Natural killer cell (primary cell): ENCODE measurements at regions not wholly inside any gene's neighbourhood (a gene's known extent, or its start where the extent isn't known, plus 50 kb on each side); places are given as distances from the start of the nearest gene placed in this dataset.

Source experiments
- ATAC-seq, 3 donors: fragments of 150-1000 bp in 2 of 3; fragments of 200-7000 bp in 1 of 3; cut with Tn5 transposase; 1 replicate in 1 of 3; 2 replicates in 2 of 3; pipeline ENCODE4 v1.10.0; 2021; ENCODE audit warnings: mild to moderate bottlenecking in 2 of 3, moderate library complexity in 2 of 3
- DNase-seq, 2 donors: peaks; one replicate each; pipeline versions ENCODE4 v3.0.0 to v3.0.0-alpha.2; 2013 to 2021; ENCODE audit warnings: mixed read lengths in 1 of 2
- H3K27ac ChIP-seq: one replicate; pipeline ENCODE4 v1.5.1; 2013; ENCODE audit warnings: mild to moderate bottlenecking, low read length
- H3K27me3 ChIP-seq: one replicate; pipeline ENCODE4 v1.6.1; 2013; ENCODE audit warnings: low read length; ENCODE audit not compliant: control insufficient read depth, insufficient read depth
- H3K36me3 ChIP-seq: one replicate; pipeline ENCODE4 v1.6.1; 2013; ENCODE audit warnings: low read length; ENCODE audit not compliant: control insufficient read depth, insufficient read depth
- H3K4me1 ChIP-seq: one replicate; pipeline ENCODE4 v1.6.1; 2013; ENCODE audit warnings: low read length; ENCODE audit not compliant: control insufficient read depth, insufficient read depth
- H3K4me3 ChIP-seq: one replicate; pipeline ENCODE4 v1.5.1; 2013; ENCODE audit warnings: low read length
- H3K9me3 ChIP-seq: one replicate; pipeline ENCODE4 v1.6.1; 2013; ENCODE audit warnings: low read length; ENCODE audit not compliant: control insufficient read depth, insufficient read depth
- H3K27ac Mint-ChIP-seq, 2 donors: one replicate each; pipeline ENCODE4 v1.8.0; 2022; ENCODE audit warnings: mild to moderate bottlenecking in 2 of 2, mixed read lengths in 2 of 2, moderate library complexity in 1 of 2
- H3K27me3 Mint-ChIP-seq, 2 donors: one replicate each; pipeline ENCODE4 v1.8.0; 2022; ENCODE audit warnings: low read depth in 2 of 2, mixed read lengths in 2 of 2
- H3K36me3 Mint-ChIP-seq: one replicate; pipeline ENCODE4 v1.8.0; 2022; ENCODE audit warnings: mixed read lengths
- H3K4me1 Mint-ChIP-seq, 2 donors: one replicate each; pipeline ENCODE4 v1.8.0; 2022; ENCODE audit warnings: mixed read lengths in 2 of 2
- H3K4me3 Mint-ChIP-seq: one replicate; pipeline ENCODE4 v1.8.0; 2022; ENCODE audit warnings: mild to moderate bottlenecking, moderate library complexity, mixed read lengths
- H3K9me3 Mint-ChIP-seq, 2 donors: one replicate each; pipeline ENCODE4 v1.8.0; 2022; ENCODE audit warnings: mixed read lengths in 2 of 2
- CTCF ChIP-seq: fragments of 200-600 bp; IDR thresholded peaks from one replicate; pipeline ENCODE4 v1.8.0; 2022; ENCODE audit warnings: antibody characterized with exemption
- WGBS: methylation state at CpG from one replicate; pipeline ENCODE4 v1.1.7; 2013; ENCODE audit warnings: missing lambda C conversion rate; ENCODE audit not compliant: insufficient coverage; 5-methylcytosine and 5-hydroxymethylcytosine counted together
- intact Hi-C: fragments of 100-400 bp; cut with micrococcal nuclease; formaldehyde crosslinking; loops from one replicate; pipeline ENCODE4 v1.14.2; 2022

GRCh38 chr1:199970125-199970524, 57.4 kb upstream of the NR5A2 start:
- 91% methylated on average over 1 of the region's 1 CpG for WGBS
- H3K27me3 ChIP-seq, result no peaks in the 10 kb centered on the region
- H3K4me1 Mint-ChIP-seq, result no peaks in the 10 kb centered on the region
- ATAC-seq (no peak), DNase-seq (no peak)
- no peaks in the 10 kb centered on the region for H3K36me3 ChIP-seq
- no peak overlapping the region for H3K4me3 ChIP-seq
- no peaks in the 10 kb centered on the region for H3K9me3 ChIP-seq
- intact Hi-C loops, result no loop called here
- no peaks in the 10 kb centered on the region for H3K9me3 Mint-ChIP-seq
- H3K27me3 Mint-ChIP-seq, result peaks cover 0 to 9% of the 10 kb centered on the region in 2 donors
- H3K4me1 ChIP-seq, result no peaks in the 10 kb centered on the region
- no peak overlapping the region for H3K27ac Mint-ChIP-seq
- no peak overlapping the region for H3K27ac ChIP-seq
- TF ChIP-seq CTCF, result no peak
- H3K4me3 Mint-ChIP-seq, result no peak overlapping the region
- H3K36me3 Mint-ChIP-seq, result no peaks in the 10 kb centered on the region

DNA sequence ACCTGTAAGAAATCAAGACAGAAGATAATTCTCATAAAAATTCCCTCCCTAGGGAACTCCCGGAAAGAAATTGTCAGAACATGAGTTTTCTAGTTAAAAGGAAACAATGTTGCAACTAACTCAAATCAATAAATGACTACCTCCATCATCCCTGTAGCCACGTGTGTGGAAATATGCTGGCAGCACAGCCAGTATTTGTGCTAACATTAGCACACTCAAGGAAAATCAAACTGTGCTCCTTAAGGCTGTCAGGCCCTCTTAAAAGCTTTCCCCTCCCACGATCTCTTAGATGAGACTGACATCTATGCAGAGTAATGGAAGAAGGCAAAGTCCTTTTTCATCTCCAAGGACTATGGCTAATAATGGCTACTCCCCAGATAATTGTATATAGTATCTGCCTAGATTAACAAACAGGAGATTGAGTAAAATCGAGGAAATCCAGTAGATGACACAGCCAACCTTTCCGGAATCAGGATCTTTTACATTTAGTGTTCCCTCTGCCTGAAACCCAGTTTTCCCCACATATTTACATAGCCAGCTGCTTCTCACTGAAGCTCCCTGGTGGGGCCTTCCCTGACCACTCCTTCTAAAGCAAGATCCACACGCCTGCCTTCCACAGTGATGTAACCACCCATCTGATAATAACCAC, 50.9 kb upstream of the NR5A2 start:
- WGBS, result 77% methylated on average over 5 of the region's 6 CpGs
- Mint-ChIP-seq H3K4me1 (no peaks in the 10 kb centered on the region), H3K27me3 (peaks cover 0 to 9% of the 10 kb centered on the region in 2 donors)

More for the DNA sequence above, 50.9 kb upstream of the NR5A2 start:
- no peak for DNase-seq
- no peak overlapping the region for H3K27ac ChIP-seq
- no peak for TF ChIP-seq CTCF
- H3K9me3 Mint-ChIP-seq, result no peaks in the 10 kb centered on the region
- no peaks in the 10 kb centered on the region for H3K27me3 ChIP-seq
- no peak for ATAC-seq
- H3K9me3 ChIP-seq, result no peaks in the 10 kb centered on the region
- no peaks in the 10 kb centered on the region for H3K36me3 Mint-ChIP-seq
- H3K27ac Mint-ChIP-seq, result no peak overlapping the region
- no peaks in the 10 kb centered on the region for H3K4me1 ChIP-seq
- H3K4me3 Mint-ChIP-seq, result no peak overlapping the region
- H3K4me3 ChIP-seq, result no peak overlapping the region
- no peaks in the 10 kb centered on the region for H3K36me3 ChIP-seq
- intact Hi-C loops, result no loop called here
